KOPT-K1 (cell line): ENCODE measurements at regions not wholly inside any gene's neighbourhood (a gene's known extent, or its start where the extent isn't known, plus 50 kb on each side); places are given as distances from the start of the nearest gene placed in this dataset.
A peak's percentile ranks its signal among the peaks of the same experiment; 100 is the strongest.

ENCODE experiments used
- H3K27ac ChIP-seq: fragments of 200-600 bp; sonication (generic); 2 replicates; pipeline ENCODE4 v1.5.1; 2016; ENCODE audit warnings: antibody characterized with exemption, mild to moderate bottlenecking, low read depth, low read length; ENCODE audit not compliant: poor library complexity, severe bottlenecking
- H3K36me3 ChIP-seq: fragments of 200-600 bp; sonication (generic); 2 replicates; pipeline ENCODE4 v1.5.1; 2017; ENCODE audit warnings: antibody characterized with exemption, mild to moderate bottlenecking, low read length, moderate library complexity; ENCODE audit not compliant: insufficient read depth
- H3K9me3 ChIP-seq: fragments of 200-600 bp; sonication (generic); 2 replicates; pipeline ENCODE4 v1.5.1; 2017; ENCODE audit warnings: antibody characterized with exemption, low read length, mild to moderate bottlenecking; ENCODE audit not compliant: insufficient read depth, poor library complexity, severe bottlenecking

- Histone ChIP-seq H3K36me3 (no peaks in the 10 kb centered on the region), H3K27ac (no peak overlapping the region), H3K9me3 (peaks cover 10% of the 10 kb centered on the region)
These were observed 265.2 kb upstream of the APCDD1 start for GRCh38 chr18:10188971-10189810.

DNA sequence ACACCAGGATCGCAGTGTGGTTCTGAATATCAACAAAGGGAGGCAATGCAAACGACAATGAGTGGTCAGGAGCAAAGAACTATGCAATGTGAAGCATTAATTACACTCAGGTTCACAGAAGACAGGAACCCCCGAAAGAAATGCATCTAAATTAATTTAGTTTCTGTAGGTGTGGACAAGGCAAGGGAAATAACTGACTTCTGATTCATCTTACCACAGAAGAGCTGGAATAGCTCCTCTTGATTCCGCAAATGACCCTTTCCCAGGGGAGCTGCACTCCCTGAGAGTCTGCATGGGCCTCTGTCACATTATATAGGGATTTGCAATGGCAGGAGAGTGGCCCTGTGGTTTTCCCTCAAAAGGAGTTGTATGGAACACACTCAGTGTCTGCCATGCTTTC, 263.9 kb upstream of the APCDD1 start:
- Histone ChIP-seq H3K9me3 (peaks cover 10% of the 10 kb centered on the region), H3K27ac (no peak overlapping the region), H3K36me3 (no peaks in the 10 kb centered on the region)

DNA sequence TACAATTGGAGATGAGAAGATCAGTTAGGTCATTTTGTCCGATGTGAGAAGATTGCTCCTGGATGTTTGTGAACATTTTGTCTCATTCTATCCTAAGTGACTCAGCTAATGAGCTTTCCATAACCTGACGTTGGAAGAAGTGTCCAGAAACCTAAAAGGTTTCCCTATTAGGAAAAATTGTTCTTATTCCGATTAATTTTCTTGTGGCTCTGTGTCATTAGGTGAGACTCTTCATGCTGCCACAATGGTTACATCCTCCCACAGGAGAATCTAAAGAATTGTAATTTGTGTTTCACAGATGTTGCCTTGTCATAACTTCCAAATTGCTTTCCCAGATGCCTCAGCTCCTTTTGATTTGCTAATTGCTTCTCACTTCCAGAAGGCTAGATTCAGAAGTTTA, 261.0 kb upstream of the APCDD1 start:
- H3K27ac ChIP-seq = no peak overlapping the region

GRCh38 chr18:10194592-10194991, 259.8 kb upstream of the APCDD1 start:
- Histone ChIP-seq H3K27ac (no peak overlapping the region), H3K9me3 (no peaks in the 10 kb centered on the region)

More for the DNA sequence above, 261.0 kb upstream of the APCDD1 start:
- H3K9me3 ChIP-seq = no peaks in the 10 kb centered on the region
- H3K36me3 ChIP-seq = no peaks in the 10 kb centered on the region

DNA sequence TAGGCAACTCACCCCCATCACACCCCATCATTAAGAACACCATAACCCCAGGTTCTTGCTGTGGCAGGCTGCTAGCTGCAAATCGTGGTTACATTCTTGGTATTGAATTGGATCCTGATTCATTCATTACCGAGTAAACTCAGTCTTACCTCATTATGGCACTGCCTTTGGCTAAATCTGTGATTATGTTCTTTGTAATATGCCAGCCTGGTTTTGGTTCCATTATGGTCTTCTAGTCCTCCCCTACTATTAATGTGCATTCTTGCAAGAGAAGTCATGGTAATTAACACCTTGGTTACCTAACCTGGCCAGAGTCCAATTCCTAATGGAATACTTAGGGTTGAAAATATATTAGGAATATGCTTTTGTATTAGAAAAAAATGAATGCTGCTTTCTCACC, 258.9 kb upstream of the APCDD1 start:
- Histone ChIP-seq H3K27ac (no peak overlapping the region), H3K9me3 (no peaks in the 10 kb centered on the region), H3K36me3 (no peaks in the 10 kb centered on the region)

More at GRCh38 chr18:10194592-10194991, 259.8 kb upstream of the APCDD1 start:
- H3K36me3 ChIP-seq = no peaks in the 10 kb centered on the region

DNA sequence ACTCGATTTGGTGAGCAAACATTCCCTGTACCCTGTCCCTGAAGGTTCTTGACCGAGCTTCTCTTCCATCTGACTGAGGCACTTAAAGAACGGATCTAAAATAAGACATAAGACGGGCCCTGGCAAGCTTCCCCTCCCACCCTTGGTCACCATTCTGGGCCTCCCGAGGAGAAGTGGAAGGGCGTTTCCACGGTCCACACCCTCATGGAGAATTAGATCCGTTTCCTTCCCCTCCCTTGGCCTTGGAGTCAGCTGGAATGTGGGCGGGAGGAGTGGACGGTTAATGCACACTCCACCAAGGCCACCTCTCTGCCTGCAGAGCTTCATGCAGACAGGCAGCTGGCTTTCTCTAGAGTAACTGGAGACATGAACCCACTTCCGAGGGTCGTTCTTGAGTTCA, 257.3 kb upstream of the APCDD1 start:
- Histone ChIP-seq H3K36me3 (no peaks in the 10 kb centered on the region), H3K27ac (no peak overlapping the region), H3K9me3 (no peaks in the 10 kb centered on the region)

DNA sequence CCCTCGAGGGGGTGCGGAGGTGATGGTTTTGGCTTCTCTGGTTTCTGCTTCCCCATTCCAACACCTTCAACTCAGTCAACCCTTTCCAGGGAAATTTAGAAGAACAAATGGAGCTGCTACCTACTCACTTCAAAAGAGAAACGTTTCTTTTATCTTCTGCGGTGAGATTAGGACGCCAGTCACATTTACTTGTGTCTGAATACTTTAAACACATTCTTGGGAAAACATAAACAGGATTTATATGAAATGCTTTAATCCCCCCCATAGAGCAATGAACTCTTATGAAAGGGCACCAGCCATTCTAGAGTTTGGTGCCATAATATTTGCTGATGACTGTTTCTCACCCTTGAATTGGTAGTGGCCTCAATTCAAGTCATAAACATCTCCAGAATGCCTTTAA, 253.2 kb upstream of the APCDD1 start:
- H3K27ac ChIP-seq = no peak overlapping the region
- H3K9me3 ChIP-seq = no peaks in the 10 kb centered on the region
- no peaks in the 10 kb centered on the region for H3K36me3 ChIP-seq

DNA sequence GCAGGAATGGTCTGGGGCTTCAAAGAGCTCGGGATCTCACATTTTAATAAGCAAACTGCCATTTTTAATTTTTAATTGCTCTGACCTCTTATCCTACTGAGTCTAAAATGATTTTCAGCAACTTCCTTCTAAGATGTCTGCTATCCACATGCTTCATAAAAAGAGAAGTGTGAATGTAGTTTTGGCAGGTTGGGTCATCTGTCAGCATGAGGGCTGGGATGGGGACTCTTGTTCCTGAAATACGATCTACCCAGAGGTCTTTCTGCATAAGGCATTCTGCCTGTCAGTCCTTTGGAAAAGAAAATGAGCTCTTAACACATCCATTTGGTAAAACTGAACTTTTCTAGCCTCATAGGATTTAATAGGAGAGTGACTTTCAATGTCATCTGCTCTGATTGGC, 252.8 kb upstream of the APCDD1 start:
- Histone ChIP-seq H3K9me3 (no peaks in the 10 kb centered on the region), H3K36me3 (no peaks in the 10 kb centered on the region), H3K27ac (no peak overlapping the region)

GRCh38 chr18:10202845-10203321, 251.6 kb upstream of the APCDD1 start:
- no peaks in the 10 kb centered on the region for H3K36me3 ChIP-seq
- H3K27ac ChIP-seq = no peak overlapping the region
- H3K9me3 ChIP-seq = no peaks in the 10 kb centered on the region

GRCh38 chr18:10205151-10205550, 249.3 kb upstream of the APCDD1 start:
- Histone ChIP-seq H3K9me3 (no peaks in the 10 kb centered on the region), H3K27ac (no peak overlapping the region), H3K36me3 (no peaks in the 10 kb centered on the region)

GRCh38 chr18:10207682-10208345, 246.6 kb upstream of the APCDD1 start:
- no peaks in the 10 kb centered on the region for H3K36me3 ChIP-seq
- H3K9me3 ChIP-seq = no peaks in the 10 kb centered on the region
- no peak overlapping the region for H3K27ac ChIP-seq

DNA sequence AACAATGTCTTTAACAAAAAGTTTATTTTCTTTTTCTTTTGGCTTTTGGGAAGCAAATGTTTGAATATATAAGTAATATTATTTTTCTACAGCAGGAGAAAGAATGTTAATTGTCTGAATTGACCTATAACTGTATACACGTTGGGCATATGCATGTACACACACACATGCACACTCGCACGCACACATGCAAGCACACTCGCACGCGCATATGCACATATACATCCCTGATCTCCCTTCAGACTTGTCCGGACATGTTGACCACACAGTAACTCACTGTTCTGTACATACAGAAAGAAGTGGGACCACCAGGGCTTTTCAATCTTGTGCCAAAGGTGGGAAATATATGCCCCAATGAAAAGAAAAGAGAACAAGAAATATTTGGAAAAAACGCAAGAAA, 245.1 kb upstream of the APCDD1 start:
- no peaks in the 10 kb centered on the region for H3K36me3 ChIP-seq
- H3K9me3 ChIP-seq = no peaks in the 10 kb centered on the region
- H3K27ac ChIP-seq = no peak overlapping the region

- no peak overlapping the region for H3K27ac ChIP-seq
- no peaks in the 10 kb centered on the region for H3K36me3 ChIP-seq
- H3K9me3 ChIP-seq = no peaks in the 10 kb centered on the region
These were observed 244.3 kb upstream of the APCDD1 start for GRCh38 chr18:10210057-10210633.

DNA sequence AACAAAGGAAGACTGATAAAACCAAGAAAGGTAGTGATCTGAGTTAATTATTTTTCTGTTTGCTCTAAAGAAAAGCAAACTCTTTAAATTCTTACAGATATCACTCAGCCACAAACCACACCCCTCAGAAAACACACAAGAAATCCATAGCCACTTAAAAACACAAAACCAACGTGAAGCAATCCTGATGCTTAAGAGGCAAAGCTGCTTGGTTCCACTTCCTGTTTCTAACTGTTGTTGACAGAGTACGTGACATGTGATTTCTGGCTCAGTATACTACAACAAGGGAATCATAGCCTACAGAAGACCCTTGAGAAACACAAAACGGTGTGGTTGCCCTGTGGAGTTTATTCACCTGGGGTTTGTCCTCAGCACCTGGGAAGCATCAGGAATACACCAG, 240.9 kb upstream of the APCDD1 start:
- H3K27ac ChIP-seq = peak overlapping the region; percentile 61
- peaks cover 14% of the 10 kb centered on the region for H3K9me3 ChIP-seq
- H3K36me3 ChIP-seq = no peaks in the 10 kb centered on the region

- H3K9me3 ChIP-seq = peaks cover 25% of the 10 kb centered on the region
- peak overlapping the region; percentile 26 for H3K27ac ChIP-seq
- H3K36me3 ChIP-seq = no peaks in the 10 kb centered on the region
These were observed 239.0 kb upstream of the APCDD1 start for GRCh38 chr18:10215446-10215845.
